Type B pancreatic cell (in vitro differentiated cells): ENCODE measurements at regions not wholly inside any gene's neighbourhood (a gene's known extent, or its start where the extent isn't known, plus 50 kb on each side); places are given as distances from the start of the nearest gene placed in this dataset.
"Not testable (repeated sequence)": the region's sequence is repeated elsewhere in the genome, so short reads cannot be mapped to it uniquely, and the experiment has no call there.

ENCODE experiments used
- DNase-seq: peaks from one replicate; pipeline ENCODE4 v3.0.0; 2021; ENCODE audit warnings: mixed read lengths; ENCODE audit not compliant: unreplicated experiment; ENCODE audit errors: extremely low spot score
- H3K27ac Mint-ChIP-seq: 2 replicates; pipeline ENCODE4 v1.8.0; 2021; ENCODE audit warnings: mild to moderate bottlenecking, mixed read lengths
- H3K27me3 Mint-ChIP-seq: 2 replicates; pipeline ENCODE4 v1.8.0; 2021; ENCODE audit warnings: mixed read lengths
- H3K36me3 Mint-ChIP-seq: 2 replicates; pipeline ENCODE4 v1.8.0; 2021; ENCODE audit warnings: mixed read lengths
- H3K4me1 Mint-ChIP-seq: one replicate; pipeline ENCODE4 v1.8.0; 2021; ENCODE audit warnings: mixed read lengths; ENCODE audit not compliant: unreplicated experiment
- H3K4me3 Mint-ChIP-seq: 2 replicates; pipeline ENCODE4 v1.8.0; 2021; ENCODE audit warnings: mild to moderate bottlenecking, mixed read lengths
- H3K9me3 Mint-ChIP-seq: 2 replicates; pipeline ENCODE4 v1.8.0; 2021; ENCODE audit warnings: mixed read lengths
- CTCF ChIP-seq: fragments of 200-600 bp; sonication (generic); conservative IDR thresholded peaks from 2 replicates; pipeline ENCODE4 v1.5.0; 2021; ENCODE audit warnings: antibody characterized with exemption, mild to moderate bottlenecking

DNA sequence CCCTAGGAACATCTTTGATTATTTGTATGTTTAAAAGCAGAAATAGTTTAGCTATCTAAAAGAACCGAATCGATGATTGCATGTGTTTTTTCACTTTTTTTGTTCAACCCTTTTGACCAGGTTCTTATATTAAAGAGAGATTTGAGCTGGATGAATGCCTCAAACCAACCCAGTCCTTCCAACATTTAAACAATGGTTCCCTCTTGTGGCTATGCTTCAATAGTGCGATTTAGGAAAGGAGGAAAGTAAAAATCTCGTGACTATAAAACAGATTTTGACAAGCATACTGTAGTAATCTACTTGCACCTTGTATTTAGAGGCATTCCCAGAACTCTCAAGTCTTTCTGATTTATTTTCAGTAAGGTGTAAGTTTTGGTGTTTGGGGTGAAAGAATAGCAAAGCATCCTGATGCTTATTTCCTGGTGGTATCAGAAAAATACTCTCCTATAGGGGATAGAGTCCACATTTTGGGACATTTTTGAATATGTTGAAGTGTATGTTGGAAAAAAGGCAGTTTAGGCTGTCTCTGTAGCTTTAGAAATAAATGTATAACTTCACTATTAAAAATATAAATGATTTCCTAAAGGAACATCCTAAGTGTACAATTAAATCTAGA is 159.6 kb upstream of the KCNH8 start:
- no peak for DNase-seq
- H3K27me3 Mint-ChIP-seq: no peaks in the 10 kb centered on the region
- H3K27ac Mint-ChIP-seq: peak overlapping the region; percentile 2
- TF ChIP-seq CTCF: peak; percentile 85
- H3K4me3 Mint-ChIP-seq: no peak overlapping the region
- no peaks in the 10 kb centered on the region for H3K9me3 Mint-ChIP-seq
- H3K4me1 Mint-ChIP-seq: no peaks in the 10 kb centered on the region
- no peaks in the 10 kb centered on the region for H3K36me3 Mint-ChIP-seq

DNA sequence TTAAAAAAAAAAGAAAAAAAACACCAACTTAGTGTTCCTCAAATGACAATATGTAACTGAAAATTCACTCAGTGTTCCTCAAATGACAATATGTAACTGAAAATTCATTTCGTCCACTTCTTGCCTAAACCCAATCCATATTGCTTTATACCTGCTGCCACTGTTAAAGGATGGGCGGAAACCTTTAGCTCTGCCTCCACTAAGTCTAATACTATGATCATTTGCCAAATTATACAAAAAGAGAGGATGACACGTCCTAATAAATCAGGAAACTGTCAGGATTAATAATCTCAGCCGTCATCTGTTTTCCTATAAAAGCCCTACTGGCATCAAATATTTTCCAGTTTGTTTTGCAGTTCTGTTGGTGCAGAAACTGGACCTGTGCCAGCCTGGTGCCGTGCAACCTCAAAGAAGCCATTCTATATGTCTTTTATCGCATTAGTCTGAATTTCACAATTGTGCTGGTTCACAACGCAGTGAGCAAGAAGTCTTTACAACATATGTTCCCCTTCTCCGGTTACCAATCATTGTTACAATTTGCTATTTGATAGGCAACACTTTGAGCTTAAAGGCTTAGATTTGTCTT is 160.4 kb upstream of the KCNH8 start:
- Mint-ChIP-seq H3K36me3 (no peaks in the 10 kb centered on the region), H3K27me3 (no peaks in the 10 kb centered on the region), H3K4me1 (no peaks in the 10 kb centered on the region), H3K4me3 (no peak overlapping the region), H3K9me3 (no peaks in the 10 kb centered on the region), H3K27ac (no peak overlapping the region)
- DNase-seq: no peak
- TF ChIP-seq CTCF: no peak

- H3K9me3 Mint-ChIP-seq: no peaks in the 10 kb centered on the region
- no peak for DNase-seq
- H3K4me3 Mint-ChIP-seq: no peak overlapping the region
- TF ChIP-seq CTCF: no peak
- H3K36me3 Mint-ChIP-seq: no peaks in the 10 kb centered on the region
- H3K27me3 Mint-ChIP-seq: no peaks in the 10 kb centered on the region
- no peak overlapping the region for H3K27ac Mint-ChIP-seq
- no peaks in the 10 kb centered on the region for H3K4me1 Mint-ChIP-seq
Observed at GRCh38 chr3:18987070-18987469, 161.2 kb upstream of the KCNH8 start.

DNA sequence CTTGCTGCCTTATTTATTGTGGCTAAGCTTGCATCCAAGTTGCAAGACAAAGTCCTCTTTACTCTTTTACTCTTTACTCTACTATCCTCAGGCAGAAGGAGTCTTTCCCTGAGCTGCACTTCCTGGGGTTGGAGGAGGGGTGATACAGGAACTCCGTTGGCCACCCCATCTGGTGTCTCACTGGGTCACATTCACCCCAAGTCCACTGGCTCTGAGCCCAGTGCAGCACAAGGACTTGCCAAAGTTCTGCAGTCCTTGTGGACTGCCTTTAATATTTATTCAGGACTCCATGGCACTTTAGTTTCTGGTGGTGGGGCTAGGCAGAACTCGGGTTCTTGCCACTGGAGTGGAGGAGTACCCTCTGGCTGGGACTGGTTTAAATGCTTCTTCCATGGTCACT is 165.4 kb upstream of the KCNH8 start:
- H3K4me1 Mint-ChIP-seq: no peaks in the 10 kb centered on the region
- no peaks in the 10 kb centered on the region for H3K27me3 Mint-ChIP-seq
- no peak for DNase-seq
- no peak for TF ChIP-seq CTCF
- H3K36me3 Mint-ChIP-seq: no peaks in the 10 kb centered on the region
- no peak overlapping the region for H3K4me3 Mint-ChIP-seq
- H3K27ac Mint-ChIP-seq: no peak overlapping the region
- H3K9me3 Mint-ChIP-seq: no peaks in the 10 kb centered on the region

DNA sequence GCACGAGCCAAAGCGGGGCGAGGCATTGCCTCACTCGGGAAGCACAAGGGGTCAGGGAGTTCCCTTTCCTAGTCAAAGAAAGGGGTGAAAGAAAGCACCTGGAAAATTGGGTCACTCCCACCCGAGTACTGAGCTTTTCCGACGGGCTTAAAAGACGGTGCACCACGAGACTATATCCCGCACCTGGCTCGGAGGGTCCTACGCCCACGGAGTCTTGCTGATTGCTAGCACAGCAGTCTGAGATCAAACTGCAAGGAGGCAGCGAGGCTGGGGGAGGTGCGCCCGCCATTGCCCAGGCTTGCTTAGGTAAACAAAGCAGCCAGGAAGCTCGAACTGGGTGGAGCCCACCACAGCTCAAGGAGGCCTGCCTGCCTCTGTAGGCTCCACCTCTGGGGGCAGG is 172.2 kb upstream of the KCNH8 start:
- H3K4me3 Mint-ChIP-seq, H3K9me3 Mint-ChIP-seq, H3K4me1 Mint-ChIP-seq, DNase-seq, H3K27me3 Mint-ChIP-seq, H3K27ac Mint-ChIP-seq, H3K36me3 Mint-ChIP-seq: not testable (repeated sequence)

- Mint-ChIP-seq H3K4me3 (no peak overlapping the region), H3K9me3 (no peaks in the 10 kb centered on the region), H3K36me3 (no peaks in the 10 kb centered on the region), H3K4me1 (no peaks in the 10 kb centered on the region), H3K27ac (no peak overlapping the region), H3K27me3 (no peaks in the 10 kb centered on the region)
- TF ChIP-seq CTCF: no peak
- DNase-seq: no peak
Observed at GRCh38 chr3:18968120-18968519, 180.2 kb upstream of the KCNH8 start.
